Vagina (tissue), 2 donors: ENCODE measurements at regions not wholly inside any gene's neighbourhood (a gene's known extent, or its start where the extent isn't known, plus 50 kb on each side); places are given as distances from the start of the nearest gene placed in this dataset.

ENCODE experiments used
- CTCF ChIP-seq, 3 experiments: fragments of 450-650 bp in 2 of 3; fragments of 200-600 bp in 1 of 3; sonication (generic) in 1 of 3; IDR thresholded peaks; one replicate each; pipeline ENCODE4 v1.5.1; 2017 to 2019; ENCODE audit warnings: antibody characterized with exemption in 3 of 3, mild to moderate bottlenecking in 2 of 3, moderate library complexity in 2 of 3
- POLR2A ChIP-seq, 2 donors: fragments of 450-650 bp; IDR thresholded peaks; one replicate each; pipeline ENCODE4 v1.6.1; 2017; ENCODE audit warnings: antibody characterized with exemption in 2 of 2, mild to moderate bottlenecking in 2 of 2, moderate library complexity in 2 of 2
- POLR2AphosphoS5 ChIP-seq, 2 donors: sonication (generic); formaldehyde crosslinking; IDR thresholded peaks; one replicate each; pipeline ENCODE4 v1.9.0; 2017; ENCODE audit warnings: antibody characterized with exemption in 2 of 2, mild to moderate bottlenecking in 2 of 2, low read depth in 1 of 2; ENCODE audit not compliant: insufficient read depth in 1 of 2

DNA sequence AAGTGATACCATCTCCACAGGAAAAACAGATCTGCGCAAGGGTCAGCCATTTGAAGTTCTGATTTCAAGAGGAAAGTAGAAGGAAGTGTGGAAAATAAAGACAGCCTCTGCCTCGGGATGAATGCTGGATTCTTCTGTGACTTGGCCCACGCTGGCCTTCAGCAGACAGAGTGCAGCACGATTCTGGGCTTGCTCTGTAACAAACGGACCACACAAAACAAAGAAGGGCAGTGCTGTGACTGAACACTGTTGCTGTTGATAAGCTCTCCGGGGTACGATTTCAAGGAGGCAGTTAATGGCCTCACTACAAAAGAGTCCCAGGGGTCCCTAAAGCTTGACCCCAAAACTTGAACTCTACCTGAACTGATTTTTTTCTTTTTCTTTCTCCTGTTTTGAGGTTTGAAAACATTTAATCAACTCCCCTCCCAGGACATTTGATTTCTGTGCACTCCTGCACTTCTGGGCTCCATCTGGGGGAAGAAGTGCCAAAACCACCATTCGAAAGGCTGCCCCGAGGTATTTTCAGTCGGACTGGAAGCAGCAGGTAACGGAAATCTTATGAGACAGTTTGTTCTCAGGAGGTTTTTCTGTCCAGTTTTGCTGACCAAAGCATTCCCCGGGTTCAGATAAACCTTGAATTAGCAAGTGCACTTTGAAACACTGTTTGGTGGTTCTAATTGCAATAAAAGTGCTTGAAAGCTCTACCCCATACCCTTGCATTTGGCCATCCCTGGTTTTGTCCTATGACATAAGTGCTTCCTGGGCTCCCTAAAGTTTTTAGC is 189.6 kb downstream of the MYLK4 start:
- TF ChIP-seq POLR2A (IDR thresholded peaks at IDR 0.05): no peak
- TF ChIP-seq CTCF (IDR thresholded peaks at IDR 0.05): no peak
- no peak for TF ChIP-seq POLR2AphosphoS5 (IDR thresholded peaks at IDR 0.05; ENCODE audit: insufficient read depth in 1 of 2, low read depth in 1 of 2)
